Hepatocyte (in vitro differentiated cells): ENCODE measurements at regions not wholly inside any gene's neighbourhood (a gene's known extent, or its start where the extent isn't known, plus 50 kb on each side); places are given as distances from the start of the nearest gene placed in this dataset.

ENCODE experiments used
- DNase-seq: peaks from one replicate; pipeline ENCODE4 v3.0.0-alpha.2; 2016; ENCODE audit warnings: low spot score
- H2AFZ ChIP-seq: fragments of 200-600 bp; sonication (generic); 2 replicates; pipeline ENCODE4 v1.6.0; 2016; ENCODE audit warnings: antibody characterized with exemption, mild to moderate bottlenecking
- H3K27ac ChIP-seq: fragments of 200-600 bp; sonication (generic); 2 replicates; pipeline ENCODE4 v1.5.1; 2016; ENCODE audit warnings: mild to moderate bottlenecking
- H3K27me3 ChIP-seq: fragments of 200-600 bp; sonication (generic); 2 replicates; pipeline ENCODE4 v1.6.1; 2016
- H3K36me3 ChIP-seq: fragments of 200-600 bp; sonication (generic); replicated peaks from 2 replicates; pipeline ENCODE4 v1.5.1; 2016; ENCODE audit warnings: low read depth; ENCODE audit not compliant: insufficient read depth
- H3K4me1 ChIP-seq: fragments of 200-600 bp; sonication (generic); 2 replicates; pipeline ENCODE4 v1.5.1; 2016; ENCODE audit warnings: mild to moderate bottlenecking, moderate library complexity; ENCODE audit not compliant: insufficient read depth
- H3K4me2 ChIP-seq: fragments of 200-600 bp; sonication (generic); 2 replicates; pipeline ENCODE4 v1.6.0; 2016
- H3K4me3 ChIP-seq: fragments of 200-600 bp; sonication (generic); 2 replicates; pipeline ENCODE4 v1.5.1; 2016; ENCODE audit warnings: mild to moderate bottlenecking
- H3K79me2 ChIP-seq: fragments of 200-600 bp; sonication (generic); 2 replicates; pipeline ENCODE4 v1.6.0; 2017; ENCODE audit warnings: mild to moderate bottlenecking
- H3K9me2 ChIP-seq: fragments of 200-600 bp; sonication (generic); replicated peaks from 2 replicates; pipeline ENCODE4 v1.6.0; 2017; ENCODE audit warnings: mild to moderate bottlenecking; ENCODE audit not compliant: insufficient read depth
- H3K9me3 ChIP-seq: fragments of 200-600 bp; sonication (generic); 2 replicates; pipeline ENCODE4 v1.5.1; 2016; ENCODE audit warnings: low read depth, mild to moderate bottlenecking
- H4K20me1 ChIP-seq: fragments of 200-600 bp; sonication (generic); 2 replicates; pipeline ENCODE4 v1.6.0; 2016; ENCODE audit warnings: mild to moderate bottlenecking; ENCODE audit not compliant: insufficient read depth, poor library complexity, severe bottlenecking
- CTCF ChIP-seq: fragments of 200-600 bp; sonication (generic); IDR thresholded peaks from 2 replicates; pipeline ENCODE4 v1.5.1; 2016; ENCODE audit warnings: antibody characterized with exemption, mild to moderate bottlenecking; ENCODE audit not compliant: poor library complexity
- EZH2 ChIP-seq: fragments of 200-600 bp; sonication (generic); IDR thresholded peaks from 2 replicates; pipeline ENCODE4 v1.6.1; 2016; ENCODE audit warnings: antibody characterized with exemption, mild to moderate bottlenecking, borderline replicate concordance
- EZH2phosphoT487 ChIP-seq: fragments of 200-600 bp; sonication (generic); IDR thresholded peaks from one replicate; pipeline ENCODE4 v1.6.1; 2018; ENCODE audit warnings: antibody characterized with exemption, mild to moderate bottlenecking, low read depth, moderate library complexity; ENCODE audit not compliant: unreplicated experiment, severe bottlenecking
- WGBS: methylation state at CpG from one replicate; pipeline ENCODE4 v1.1.6; 2016; ENCODE audit warnings: low lambda C conversion rate; ENCODE audit errors: missing lambda C conversion rate; 5-methylcytosine and 5-hydroxymethylcytosine counted together

DNA sequence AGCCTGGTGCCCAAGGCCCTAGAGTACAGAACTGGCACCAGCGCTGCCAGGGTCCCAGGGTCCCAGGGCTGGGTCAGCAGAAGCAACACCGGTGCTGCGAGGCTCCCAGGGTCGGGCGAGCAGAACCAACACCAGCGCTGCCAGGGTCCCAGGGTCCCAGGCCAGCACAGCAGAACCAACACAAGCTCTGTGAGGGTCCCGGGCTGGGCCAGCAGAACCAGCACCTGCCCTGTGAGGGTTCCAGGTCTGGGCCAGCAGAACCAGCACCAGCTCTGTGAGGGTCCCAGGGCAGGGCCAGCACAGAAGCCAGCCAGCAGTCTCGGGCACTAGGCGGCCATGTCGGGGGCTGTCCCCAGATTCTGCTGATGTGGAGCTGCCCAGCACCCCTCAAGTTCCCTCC lies 93.1 kb downstream of the GALR1 start:
- Histone ChIP-seq H3K27ac (no peak overlapping the region), H3K79me2 (no peaks in the 10 kb centered on the region), H3K4me2 (no peak overlapping the region), H4K20me1 (no peaks in the 10 kb centered on the region), H2AFZ (no peak overlapping the region), H3K4me1 (no peaks in the 10 kb centered on the region), H3K9me2 (no peaks in the 10 kb centered on the region), H3K27me3 (no peaks in the 10 kb centered on the region), H3K36me3 (no peaks in the 10 kb centered on the region), H3K4me3 (no peak overlapping the region), H3K9me3 (no peaks in the 10 kb centered on the region)
- WGBS: 86% methylated on average over 10 of the region's 10 CpGs
- TF ChIP-seq EZH2phosphoT487 (no peak), CTCF (no peak)
- DNase-seq: no peak

- WGBS: 71% methylated on average over 12 of the region's 14 CpGs
- no peak for DNase-seq
- H3K9me3 ChIP-seq: no peaks in the 10 kb centered on the region
Observed at GRCh38 chr18:77343846-77344510, 94.3 kb downstream of the GALR1 start.

GRCh38 chr18:77344786-77345500 lies 95.3 kb downstream of the GALR1 start:
- DNase-seq: no peak
- H4K20me1 ChIP-seq: no peaks in the 10 kb centered on the region
- H3K79me2 ChIP-seq: no peaks in the 10 kb centered on the region
- WGBS: 89% methylated on average over 11 of the region's 11 CpGs
- H3K9me3 ChIP-seq: no peaks in the 10 kb centered on the region
- H3K4me2 ChIP-seq: no peak overlapping the region
- no peaks in the 10 kb centered on the region for H3K27me3 ChIP-seq
- H3K9me2 ChIP-seq: no peaks in the 10 kb centered on the region
- no peak overlapping the region for H3K27ac ChIP-seq
- TF ChIP-seq EZH2 (no peak), EZH2phosphoT487 (no peak), CTCF (no peak)
- H2AFZ ChIP-seq: no peak overlapping the region
- no peak overlapping the region for H3K4me3 ChIP-seq
- H3K36me3 ChIP-seq: no peaks in the 10 kb centered on the region
- H3K4me1 ChIP-seq: no peaks in the 10 kb centered on the region

More at GRCh38 chr18:77343846-77344510, 94.3 kb downstream of the GALR1 start:
- Histone ChIP-seq H3K4me3 (no peak overlapping the region), H2AFZ (no peak overlapping the region), H3K79me2 (no peaks in the 10 kb centered on the region), H3K27ac (no peak overlapping the region), H3K4me1 (no peaks in the 10 kb centered on the region), H3K36me3 (no peaks in the 10 kb centered on the region), H3K4me2 (no peak overlapping the region), H4K20me1 (no peaks in the 10 kb centered on the region), H3K27me3 (no peaks in the 10 kb centered on the region), H3K9me2 (no peaks in the 10 kb centered on the region)
- TF ChIP-seq EZH2: no peak
- no peak for TF ChIP-seq EZH2phosphoT487
- no peak for TF ChIP-seq CTCF
